ENCODE measurements at regions not wholly inside any gene's neighbourhood (a gene's known extent, or its start where the extent isn't known, plus 50 kb on each side); places are given as distances from the start of the nearest gene placed in this dataset.

DNA sequence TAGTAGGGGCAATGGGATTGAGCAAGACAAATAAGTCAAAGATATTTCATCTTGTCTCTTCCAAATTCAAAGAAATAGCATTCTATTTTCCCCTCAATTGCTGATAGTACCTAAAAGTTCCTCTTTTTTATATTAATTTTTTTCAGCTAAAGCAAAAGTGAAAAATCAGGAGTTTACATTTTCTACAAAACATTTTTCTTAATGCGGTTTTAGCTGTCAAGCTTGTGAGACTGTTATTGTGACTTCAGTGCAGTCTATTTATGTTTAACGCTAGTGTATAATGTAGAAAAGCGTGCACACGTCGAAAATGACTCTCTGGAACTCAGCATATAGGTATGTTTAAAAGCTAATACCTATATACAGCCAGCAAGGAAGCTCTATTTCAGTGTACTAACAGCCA is 119.8 kb downstream of the BTBD3 start:
- H3K27ac ChIP-seq, result no peak overlapping the region
- H3K9me3 ChIP-seq, result no peaks in the 10 kb centered on the region
- no peaks in the 10 kb centered on the region for H3K27me3 ChIP-seq
- intact Hi-C loops (cut with DNase I; ENCODE audit: low total_unique reads), result loop anchor here (5.0 kb wide), 1 partner anchor 1930 kb away; no protein-coding TSS in a partner anchor
- no peak for DNase-seq (ENCODE audit: low spot score in 2 of 2)
- no peaks in the 10 kb centered on the region for H3K36me3 ChIP-seq
- no peak overlapping the region for H3K4me3 ChIP-seq
- no peaks in the 10 kb centered on the region for H3K4me1 ChIP-seq
- TF ChIP-seq, protein P1, sequence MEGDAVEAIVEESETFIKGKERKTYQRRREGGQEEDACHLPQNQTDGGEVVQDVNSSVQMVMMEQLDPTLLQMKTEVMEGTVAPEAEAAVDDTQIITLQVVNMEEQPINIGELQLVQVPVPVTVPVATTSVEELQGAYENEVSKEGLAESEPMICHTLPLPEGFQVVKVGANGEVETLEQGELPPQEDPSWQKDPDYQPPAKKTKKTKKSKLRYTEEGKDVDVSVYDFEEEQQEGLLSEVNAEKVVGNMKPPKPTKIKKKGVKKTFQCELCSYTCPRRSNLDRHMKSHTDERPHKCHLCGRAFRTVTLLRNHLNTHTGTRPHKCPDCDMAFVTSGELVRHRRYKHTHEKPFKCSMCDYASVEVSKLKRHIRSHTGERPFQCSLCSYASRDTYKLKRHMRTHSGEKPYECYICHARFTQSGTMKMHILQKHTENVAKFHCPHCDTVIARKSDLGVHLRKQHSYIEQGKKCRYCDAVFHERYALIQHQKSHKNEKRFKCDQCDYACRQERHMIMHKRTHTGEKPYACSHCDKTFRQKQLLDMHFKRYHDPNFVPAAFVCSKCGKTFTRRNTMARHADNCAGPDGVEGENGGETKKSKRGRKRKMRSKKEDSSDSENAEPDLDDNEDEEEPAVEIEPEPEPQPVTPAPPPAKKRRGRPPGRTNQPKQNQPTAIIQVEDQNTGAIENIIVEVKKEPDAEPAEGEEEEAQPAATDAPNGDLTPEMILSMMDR (IDR thresholded peaks at IDR 0.05), result no peak
- TF ChIP-seq POLR2A (IDR thresholded peaks at IDR 0.05) (no peak), POLR2AphosphoS5 (IDR thresholded peaks at IDR 0.05) (no peak)

DNA sequence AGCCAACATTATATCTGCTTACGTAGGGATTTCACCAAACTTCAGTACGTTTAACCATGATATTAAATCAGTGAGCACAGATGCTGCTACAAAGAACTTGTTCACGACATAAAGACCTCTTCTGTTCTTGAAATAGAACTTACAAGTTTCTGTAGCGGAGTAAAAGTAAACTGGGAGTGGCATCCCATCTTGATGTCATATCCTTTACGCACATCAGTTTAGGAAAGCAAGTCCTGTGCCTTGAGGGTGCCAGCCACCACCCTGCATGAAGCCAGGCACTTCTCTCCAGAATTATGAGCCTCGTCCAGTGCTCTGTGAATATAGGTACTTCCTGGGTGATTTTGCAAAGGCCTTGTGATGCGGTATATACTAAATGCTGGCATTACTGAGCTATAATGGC is 122.6 kb downstream of the BTBD3 start:
- H3K4me3 ChIP-seq, result no peak overlapping the region

DNA sequence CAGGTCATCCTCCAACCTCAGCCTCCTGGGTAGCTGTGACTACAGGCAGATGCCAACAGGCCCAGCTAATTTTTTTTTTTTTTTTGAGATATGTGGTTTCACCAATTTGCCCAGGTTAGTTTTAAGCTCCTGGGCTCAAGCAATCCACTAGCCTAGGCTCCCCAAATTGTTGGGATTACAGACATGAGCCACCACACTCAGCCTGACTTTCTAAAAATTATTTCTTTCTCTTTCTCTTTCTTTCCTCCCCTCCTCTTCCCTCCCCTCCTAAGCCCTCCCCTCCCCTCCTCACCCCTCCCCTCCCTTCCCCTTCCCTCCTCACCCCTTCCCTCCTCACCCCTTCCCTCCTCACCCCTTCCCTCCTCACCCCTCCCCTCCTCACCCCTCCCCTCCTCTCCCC is 127.3 kb downstream of the BTBD3 start:
- H3K4me3 ChIP-seq, result no peak overlapping the region
- H3K9me3 ChIP-seq, result no peaks in the 10 kb centered on the region
- TF ChIP-seq POLR2A (IDR thresholded peaks at IDR 0.05) (no peak), POLR2AphosphoS5 (IDR thresholded peaks at IDR 0.05) (no peak)
- TF ChIP-seq, protein P1 (IDR thresholded peaks at IDR 0.05), result no peak
- DNase-seq (ENCODE audit: low spot score in 2 of 2), result no peak
- H3K36me3 ChIP-seq, result no peaks in the 10 kb centered on the region
- intact Hi-C loops (cut with DNase I; ENCODE audit: low total_unique reads), result no loop called here
- no peak overlapping the region for H3K27ac ChIP-seq
- no peaks in the 10 kb centered on the region for H3K27me3 ChIP-seq
- H3K4me1 ChIP-seq, result no peaks in the 10 kb centered on the region

More for the DNA sequence above, 122.6 kb downstream of the BTBD3 start:
- intact Hi-C loops (cut with DNase I; ENCODE audit: low total_unique reads), result no loop called here
- Histone ChIP-seq H3K4me1 (no peaks in the 10 kb centered on the region), H3K9me3 (no peaks in the 10 kb centered on the region), H3K27ac (no peak overlapping the region), H3K27me3 (no peaks in the 10 kb centered on the region), H3K36me3 (no peaks in the 10 kb centered on the region)
- no peak for TF ChIP-seq POLR2AphosphoS5 (IDR thresholded peaks at IDR 0.05)
- no peak for TF ChIP-seq POLR2A (IDR thresholded peaks at IDR 0.05)
- TF ChIP-seq, protein P1 (IDR thresholded peaks at IDR 0.05), result no peak
- DNase-seq (ENCODE audit: low spot score in 2 of 2), result no peak

DNA sequence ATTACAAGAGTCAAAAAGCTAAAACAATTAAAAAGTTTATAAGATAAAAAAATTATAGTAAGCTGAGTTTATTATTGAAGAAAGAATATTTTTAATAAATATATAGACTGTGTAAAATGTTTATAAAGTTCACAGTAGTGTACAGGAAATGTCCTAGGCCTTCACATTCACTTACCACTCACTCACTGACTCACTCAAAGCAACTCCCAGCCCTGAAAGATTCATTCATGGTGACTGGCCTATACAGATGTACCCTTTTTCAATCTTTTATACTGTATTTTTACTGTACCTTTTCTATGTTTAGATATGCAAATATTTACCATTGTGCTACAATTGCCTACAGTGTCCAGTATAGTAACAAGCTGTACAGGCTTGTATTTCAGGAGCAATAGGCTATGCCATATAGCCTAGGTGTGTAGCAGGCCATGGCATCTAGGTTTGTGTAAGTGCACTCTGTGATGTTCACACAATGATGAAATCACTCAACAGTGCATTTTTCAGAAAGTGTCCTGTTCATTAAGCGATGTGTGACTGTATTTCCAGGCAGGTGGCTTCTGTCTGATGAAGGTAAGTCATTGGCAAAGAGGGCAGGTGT is 130.2 kb downstream of the BTBD3 start:
- Histone ChIP-seq H3K27me3 (no peaks in the 10 kb centered on the region), H3K4me3 (no peak overlapping the region), H3K36me3 (no peaks in the 10 kb centered on the region), H3K27ac (no peak overlapping the region), H3K9me3 (no peaks in the 10 kb centered on the region), H3K4me1 (no peaks in the 10 kb centered on the region)
- intact Hi-C loops (cut with DNase I; ENCODE audit: low total_unique reads), result no loop called here
- no peak for DNase-seq (ENCODE audit: low spot score in 2 of 2)
- TF ChIP-seq POLR2AphosphoS5 (IDR thresholded peaks at IDR 0.05) (no peak), POLR2A (IDR thresholded peaks at IDR 0.05) (no peak)

DNA sequence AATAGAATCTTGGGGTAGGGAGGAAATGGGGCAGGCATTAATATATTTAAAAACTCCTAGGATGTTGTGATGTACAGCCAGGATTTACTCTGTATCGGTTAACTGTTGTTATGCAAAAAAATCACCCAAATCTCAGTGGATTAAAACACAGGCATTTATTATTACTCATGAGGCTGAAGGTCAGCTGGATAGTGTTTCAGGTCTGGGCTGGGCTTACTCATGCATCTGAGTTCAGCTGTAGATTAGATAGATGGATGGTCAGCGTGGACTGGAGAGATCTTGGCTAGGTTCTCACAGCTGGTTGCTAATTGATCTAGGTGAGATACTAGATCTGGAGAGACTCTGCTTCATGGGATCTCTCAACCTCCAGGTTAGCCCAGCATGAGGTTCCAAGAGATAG is 131.4 kb downstream of the BTBD3 start:
- no peak overlapping the region for H3K4me3 ChIP-seq
- H3K4me1 ChIP-seq, result no peaks in the 10 kb centered on the region
- intact Hi-C loops (cut with DNase I; ENCODE audit: low total_unique reads), result no loop called here
- no peaks in the 10 kb centered on the region for H3K36me3 ChIP-seq
- H3K27ac ChIP-seq, result no peak overlapping the region
- no peak for DNase-seq (ENCODE audit: low spot score in 2 of 2)
- H3K27me3 ChIP-seq, result no peaks in the 10 kb centered on the region
- H3K9me3 ChIP-seq, result no peaks in the 10 kb centered on the region
- TF ChIP-seq POLR2AphosphoS5 (IDR thresholded peaks at IDR 0.05) (no peak), POLR2A (IDR thresholded peaks at IDR 0.05) (no peak)
- TF ChIP-seq, protein P1 (IDR thresholded peaks at IDR 0.05), result no peak
